ENCODE measurements at regions not wholly inside any gene's neighbourhood (a gene's known extent, or its start where the extent isn't known, plus 50 kb on each side); places are given as distances from the start of the nearest gene placed in this dataset.

- Histone ChIP-seq H3K4me3 (no peak overlapping the region), H3K36me3 (no peaks in the 10 kb centered on the region), H3K27me3 (peaks cover 0 to 32% (median 6%) of the 10 kb centered on the region in 3 donors), H3K9me3 (no peaks in the 10 kb centered on the region), H3K4me1 (no peaks in the 10 kb centered on the region), H3K27ac (no peak overlapping the region)
- no peak for DNase-seq
- TF ChIP-seq CTCF (IDR thresholded peaks at IDR 0.05): no peak
- no peak for TF ChIP-seq POLR2A (IDR thresholded peaks at IDR 0.05)
- TF ChIP-seq EP300 (IDR thresholded peaks at IDR 0.05): no peak
- TF ChIP-seq POLR2AphosphoS5 (IDR thresholded peaks at IDR 0.05): no peak
- intact Hi-C loops (cut with DNase I; ENCODE audit: low total_unique reads): no loop called here
- 70 to 81% (median 79%) methylated on average over 6 to 8 of the region's 8 CpGs for WGBS, 5 donors
Observed at GRCh38 chr11:119497717-119498116, 74.7 kb upstream of the THY1 start.

DNA sequence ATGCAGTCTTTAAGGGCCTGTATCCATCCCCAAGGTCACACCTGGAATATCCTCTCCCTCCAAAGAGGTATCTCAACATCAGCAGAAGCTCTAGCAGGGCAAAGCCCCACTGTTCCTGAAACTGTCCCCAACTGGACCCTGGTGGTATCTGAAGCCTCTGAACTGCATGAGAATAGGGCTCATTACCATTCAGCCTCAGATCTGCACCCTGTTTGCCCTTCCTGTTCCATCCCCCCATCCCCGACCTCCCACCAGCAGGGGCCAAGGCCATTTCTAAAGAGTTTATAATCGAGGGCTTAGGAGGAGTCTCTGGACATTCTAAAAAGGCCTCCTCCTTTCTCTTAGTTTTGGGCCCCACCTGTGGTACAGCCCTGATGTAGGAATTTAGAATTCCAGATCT is 74.0 kb upstream of the THY1 start:
- DNase-seq: no peak
- no peaks in the 10 kb centered on the region for H3K4me1 ChIP-seq
- H3K36me3 ChIP-seq: no peaks in the 10 kb centered on the region
- H3K27ac ChIP-seq: no peak overlapping the region
- H3K9me3 ChIP-seq: no peaks in the 10 kb centered on the region
- H3K4me3 ChIP-seq: no peak overlapping the region
- intact Hi-C loops (cut with DNase I; ENCODE audit: low total_unique reads): no loop called here
- peaks cover 0 to 25% (median under 1%) of the 10 kb centered on the region in 3 donors for H3K27me3 ChIP-seq
- TF ChIP-seq POLR2A (IDR thresholded peaks at IDR 0.05) (no peak), EP300 (IDR thresholded peaks at IDR 0.05) (no peak), CTCF (IDR thresholded peaks at IDR 0.05) (no peak), POLR2AphosphoS5 (IDR thresholded peaks at IDR 0.05) (no peak)
- WGBS, 5 donors: 18 to 31% (median 26%) methylated on average over 2 of the region's 2 CpGs

- no peaks in the 10 kb centered on the region for H3K4me1 ChIP-seq
- DNase-seq: no peak
- H3K9me3 ChIP-seq: no peaks in the 10 kb centered on the region
- TF ChIP-seq POLR2A (IDR thresholded peaks at IDR 0.05) (no peak), EP300 (IDR thresholded peaks at IDR 0.05) (no peak), POLR2AphosphoS5 (IDR thresholded peaks at IDR 0.05) (no peak), CTCF (IDR thresholded peaks at IDR 0.05) (no peak)
- WGBS, 5 donors: 55 to 64% (median 57%) methylated on average over 8 to 9 of the region's 9 CpGs
- H3K27me3 ChIP-seq: peaks cover 0 to 22% (median 0%) of the 10 kb centered on the region in 3 donors
- intact Hi-C loops (cut with DNase I; ENCODE audit: low total_unique reads): no loop called here
- no peaks in the 10 kb centered on the region for H3K36me3 ChIP-seq
- H3K27ac ChIP-seq: no peak overlapping the region
- H3K4me3 ChIP-seq: no peak overlapping the region
Observed at GRCh38 chr11:119496469-119496868, 73.5 kb upstream of the THY1 start.

DNA sequence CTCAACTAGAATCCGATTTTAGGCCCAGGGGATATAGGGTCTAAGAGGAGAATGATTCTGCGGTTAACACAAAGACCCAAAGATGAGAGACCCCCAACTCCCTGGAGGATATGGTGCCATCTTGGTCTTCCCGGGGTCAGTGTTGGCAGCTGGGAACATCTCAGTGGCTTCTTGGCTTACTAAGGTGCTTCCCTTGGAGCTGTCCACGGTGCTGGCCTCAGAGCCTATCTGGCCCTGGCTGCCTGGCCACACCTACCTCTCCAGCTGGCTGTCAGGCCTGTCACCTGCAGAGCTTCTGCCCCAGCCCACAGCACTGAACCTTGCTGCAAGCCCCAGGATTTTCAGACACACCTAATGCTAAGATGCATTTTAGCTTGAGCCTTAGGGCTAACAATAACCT is 70.7 kb upstream of the THY1 start:
- Histone ChIP-seq H3K9me3 (no peaks in the 10 kb centered on the region), H3K27ac (no peak overlapping the region), H3K4me3 (no peak overlapping the region), H3K27me3 (peaks cover 0 to 24% (median 0%) of the 10 kb centered on the region in 3 donors), H3K4me1 (no peaks in the 10 kb centered on the region), H3K36me3 (no peaks in the 10 kb centered on the region)
- DNase-seq: peak; percentile 39 to 81
- WGBS, 5 donors: 42 to 48% (median 47%) methylated on average over 4 of the region's 4 CpGs
- TF ChIP-seq EP300 (IDR thresholded peaks at IDR 0.05) (no peak), POLR2AphosphoS5 (IDR thresholded peaks at IDR 0.05) (no peak), CTCF (IDR thresholded peaks at IDR 0.05) (no peak), POLR2A (IDR thresholded peaks at IDR 0.05) (no peak)
- intact Hi-C loops (cut with DNase I; ENCODE audit: low total_unique reads): no loop called here
